ENCODE measurements at regions not wholly inside any gene's neighbourhood (a gene's known extent, or its start where the extent isn't known, plus 50 kb on each side); places are given as distances from the start of the nearest gene placed in this dataset.

DNA sequence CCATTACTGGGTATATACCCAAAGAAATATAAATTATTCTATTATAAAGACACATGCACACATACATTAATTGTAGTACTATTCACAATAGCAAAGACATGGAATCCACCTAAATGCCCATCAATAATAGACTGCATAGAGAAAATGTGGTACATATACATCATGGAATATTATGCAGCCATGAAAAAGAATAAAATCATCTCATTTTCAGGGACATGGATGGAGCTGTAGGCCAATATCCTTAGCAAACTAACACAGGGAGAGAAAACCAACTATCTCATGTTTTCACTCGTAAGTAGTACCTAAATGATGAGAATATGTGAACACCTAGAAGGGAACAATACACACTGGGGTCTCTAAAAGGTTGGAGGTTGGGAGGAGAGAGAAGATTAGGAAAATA is 86.0 kb upstream of the GALNTL6 start:
- no peak overlapping the region for H3K4me3 ChIP-seq (ENCODE audit: low read length)
- peaks cover 8% of the 10 kb centered on the region for H3K36me3 Mint-ChIP-seq
- H3K27me3 Mint-ChIP-seq (ENCODE audit: low read depth in 2 of 2) = no peaks in the 10 kb centered on the region
- no peak overlapping the region for H3K27ac Mint-ChIP-seq
- H3K4me3 Mint-ChIP-seq = no peak overlapping the region
- ATAC-seq (no peak), DNase-seq (no peak)
- WGBS (ENCODE audit: insufficient coverage) = no CpG with 5 or more reads among the region's 1 CpG
- peaks cover 4% of the 10 kb centered on the region for H3K9me3 ChIP-seq (ENCODE audit: control insufficient read depth, insufficient read depth, low read length)
- H3K36me3 ChIP-seq (ENCODE audit: control insufficient read depth, insufficient read depth, low read length) = no peaks in the 10 kb centered on the region
- intact Hi-C loops (cut with micrococcal nuclease) = no loop called here
- H3K9me3 Mint-ChIP-seq = peaks cover 18 to 30% of the 10 kb centered on the region in 2 donors
- no peaks in the 10 kb centered on the region for H3K4me1 ChIP-seq (ENCODE audit: control insufficient read depth, insufficient read depth, low read length)
- no peaks in the 10 kb centered on the region for H3K4me1 Mint-ChIP-seq
- no peaks in the 10 kb centered on the region for H3K27me3 ChIP-seq (ENCODE audit: control insufficient read depth, insufficient read depth, low read length)
- no peak overlapping the region for H3K27ac ChIP-seq (ENCODE audit: low read length)
- no peak for TF ChIP-seq CTCF (IDR thresholded peaks at IDR 0.05)

DNA sequence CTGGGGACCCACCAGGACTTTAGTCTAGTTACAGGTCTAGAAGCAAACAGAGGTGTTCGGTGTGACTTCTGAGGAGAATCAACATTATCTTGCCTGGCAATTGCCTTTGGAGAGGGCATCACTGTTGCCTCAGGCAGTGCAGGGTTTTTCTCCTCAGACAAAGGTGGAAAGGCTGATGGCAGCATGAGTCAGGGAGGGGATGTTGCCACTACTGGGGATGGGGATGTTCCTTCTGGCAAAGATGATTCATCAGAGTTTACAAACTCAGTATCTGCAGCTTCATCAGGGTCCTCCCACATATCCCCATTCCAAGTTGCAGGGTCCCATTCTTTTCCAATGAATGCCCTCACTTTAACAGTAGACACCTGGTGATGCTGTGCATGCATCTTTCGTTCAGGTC is 91.3 kb upstream of the GALNTL6 start:
- no peaks in the 10 kb centered on the region for H3K27me3 ChIP-seq (ENCODE audit: control insufficient read depth, insufficient read depth, low read length)
- peaks cover 21 to 24% of the 10 kb centered on the region in 2 donors for H3K9me3 Mint-ChIP-seq
- WGBS (ENCODE audit: insufficient coverage) = 80% methylated on average over 2 of the region's 2 CpGs
- no peak overlapping the region for H3K27ac ChIP-seq (ENCODE audit: low read length)
- ATAC-seq (no peak), DNase-seq (no peak)
- no peak overlapping the region for H3K4me3 Mint-ChIP-seq
- no peak for TF ChIP-seq CTCF (IDR thresholded peaks at IDR 0.05)
- no peaks in the 10 kb centered on the region for H3K4me1 Mint-ChIP-seq
- no peaks in the 10 kb centered on the region for H3K27me3 Mint-ChIP-seq (ENCODE audit: low read depth in 2 of 2)
- H3K27ac Mint-ChIP-seq = no peak overlapping the region
- no peaks in the 10 kb centered on the region for H3K9me3 ChIP-seq (ENCODE audit: control insufficient read depth, insufficient read depth, low read length)
- intact Hi-C loops (cut with micrococcal nuclease) = no loop called here
- no peaks in the 10 kb centered on the region for H3K36me3 Mint-ChIP-seq
- H3K4me3 ChIP-seq (ENCODE audit: low read length) = no peak overlapping the region
- no peaks in the 10 kb centered on the region for H3K4me1 ChIP-seq (ENCODE audit: control insufficient read depth, insufficient read depth, low read length)
- no peaks in the 10 kb centered on the region for H3K36me3 ChIP-seq (ENCODE audit: control insufficient read depth, insufficient read depth, low read length)

DNA sequence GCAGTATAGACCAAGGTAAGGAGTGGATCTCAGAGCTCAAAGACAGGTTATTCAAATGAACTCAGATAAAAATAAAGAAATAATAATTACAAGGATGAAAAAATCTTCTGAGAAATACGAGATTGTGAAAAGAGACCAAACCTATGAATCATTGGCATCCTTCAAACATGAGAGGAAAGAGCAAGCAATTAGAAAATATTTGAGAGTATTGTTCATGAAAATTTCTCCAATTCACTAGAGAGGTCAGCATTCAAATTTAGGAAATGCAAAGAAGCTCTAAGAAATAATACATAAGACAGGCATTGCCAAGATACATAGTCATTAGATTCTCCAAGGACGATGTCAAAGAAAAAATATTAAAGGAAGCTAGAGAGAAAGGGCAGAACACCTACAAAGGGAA is 93.5 kb upstream of the GALNTL6 start:
- DNase-seq = no peak
- H3K36me3 ChIP-seq (ENCODE audit: control insufficient read depth, insufficient read depth, low read length) = no peaks in the 10 kb centered on the region
- WGBS (ENCODE audit: insufficient coverage) = no CpG with 5 or more reads among the region's 2 CpGs
- H3K4me1 ChIP-seq (ENCODE audit: control insufficient read depth, insufficient read depth, low read length) = no peaks in the 10 kb centered on the region
- H3K27me3 ChIP-seq (ENCODE audit: control insufficient read depth, insufficient read depth, low read length) = no peaks in the 10 kb centered on the region
- no peaks in the 10 kb centered on the region for H3K4me1 Mint-ChIP-seq
- no peak overlapping the region for H3K27ac Mint-ChIP-seq
- intact Hi-C loops (cut with micrococcal nuclease) = no loop called here
- H3K4me3 Mint-ChIP-seq = no peak overlapping the region
- no peaks in the 10 kb centered on the region for H3K27me3 Mint-ChIP-seq (ENCODE audit: low read depth in 2 of 2)
- H3K4me3 ChIP-seq (ENCODE audit: low read length) = no peak overlapping the region
- peaks cover 14% of the 10 kb centered on the region for H3K9me3 ChIP-seq (ENCODE audit: control insufficient read depth, insufficient read depth, low read length)
- no peaks in the 10 kb centered on the region for H3K36me3 Mint-ChIP-seq
- no peak for ATAC-seq
- TF ChIP-seq CTCF (IDR thresholded peaks at IDR 0.05) = no peak
- peaks cover 22 to 24% of the 10 kb centered on the region in 2 donors for H3K9me3 Mint-ChIP-seq
- no peak overlapping the region for H3K27ac ChIP-seq (ENCODE audit: low read length)

DNA sequence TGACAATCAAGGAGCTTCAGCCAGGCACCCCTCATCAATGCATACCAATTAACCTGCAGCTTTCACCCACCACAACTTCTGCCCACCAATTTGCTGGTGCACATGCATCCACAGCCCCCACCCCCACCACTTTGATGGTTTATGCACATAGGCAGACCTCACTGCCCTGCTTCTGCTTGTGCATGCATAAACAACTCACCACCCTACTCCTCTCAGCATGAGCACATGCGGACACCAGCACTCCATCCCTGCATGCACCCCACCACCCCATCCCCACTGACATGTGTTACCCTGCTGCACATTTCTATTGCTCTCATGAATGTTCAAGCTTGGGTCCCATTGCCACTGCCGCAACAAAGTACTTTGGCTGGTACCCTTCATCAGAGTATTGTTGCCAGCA is 94.5 kb upstream of the GALNTL6 start:
- intact Hi-C loops (cut with micrococcal nuclease) = no loop called here
- no peak overlapping the region for H3K27ac ChIP-seq (ENCODE audit: low read length)
- no peaks in the 10 kb centered on the region for H3K27me3 ChIP-seq (ENCODE audit: control insufficient read depth, insufficient read depth, low read length)
- no peaks in the 10 kb centered on the region for H3K4me1 ChIP-seq (ENCODE audit: control insufficient read depth, insufficient read depth, low read length)
- H3K36me3 Mint-ChIP-seq = no peaks in the 10 kb centered on the region
- no peak for ATAC-seq
- no peak overlapping the region for H3K4me3 Mint-ChIP-seq
- peaks cover 14% of the 10 kb centered on the region for H3K9me3 ChIP-seq (ENCODE audit: control insufficient read depth, insufficient read depth, low read length)
- H3K4me1 Mint-ChIP-seq = no peaks in the 10 kb centered on the region
- H3K4me3 ChIP-seq (ENCODE audit: low read length) = no peak overlapping the region
- H3K27ac Mint-ChIP-seq = no peak overlapping the region
- 95% methylated on average over 2 of the region's 2 CpGs for WGBS (ENCODE audit: insufficient coverage)
- H3K27me3 Mint-ChIP-seq (ENCODE audit: low read depth in 2 of 2) = no peaks in the 10 kb centered on the region
- no peak for TF ChIP-seq CTCF (IDR thresholded peaks at IDR 0.05)
- H3K9me3 Mint-ChIP-seq = peaks cover 19 to 21% of the 10 kb centered on the region in 2 donors
- no peaks in the 10 kb centered on the region for H3K36me3 ChIP-seq (ENCODE audit: control insufficient read depth, insufficient read depth, low read length)
- no peak for DNase-seq
